ENCODE measurements at regions not wholly inside any gene's neighbourhood (a gene's known extent, or its start where the extent isn't known, plus 50 kb on each side); places are given as distances from the start of the nearest gene placed in this dataset.

DNA sequence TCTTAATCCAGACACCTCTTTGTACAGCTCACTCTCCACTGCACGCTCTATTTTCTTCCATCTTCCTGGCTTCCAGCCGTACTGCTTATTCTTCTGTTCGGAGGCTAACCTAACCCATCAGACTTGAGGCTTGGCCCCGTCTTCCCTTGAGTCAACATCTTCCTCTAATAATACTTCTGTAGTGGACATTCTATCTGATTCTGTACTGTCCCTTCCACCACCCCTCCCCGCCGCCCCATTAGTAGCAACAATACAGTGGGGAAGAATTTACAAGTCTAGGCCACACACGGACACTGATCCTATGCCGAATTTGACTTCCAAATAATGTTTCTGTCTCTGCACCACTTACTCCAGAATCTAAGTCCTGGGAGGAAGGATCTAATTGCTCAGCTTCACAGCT lies 86.0 kb upstream of the TNRC6A start:
- H3K9me3 ChIP-seq = no peaks in the 10 kb centered on the region
- TF ChIP-seq, protein P1, sequence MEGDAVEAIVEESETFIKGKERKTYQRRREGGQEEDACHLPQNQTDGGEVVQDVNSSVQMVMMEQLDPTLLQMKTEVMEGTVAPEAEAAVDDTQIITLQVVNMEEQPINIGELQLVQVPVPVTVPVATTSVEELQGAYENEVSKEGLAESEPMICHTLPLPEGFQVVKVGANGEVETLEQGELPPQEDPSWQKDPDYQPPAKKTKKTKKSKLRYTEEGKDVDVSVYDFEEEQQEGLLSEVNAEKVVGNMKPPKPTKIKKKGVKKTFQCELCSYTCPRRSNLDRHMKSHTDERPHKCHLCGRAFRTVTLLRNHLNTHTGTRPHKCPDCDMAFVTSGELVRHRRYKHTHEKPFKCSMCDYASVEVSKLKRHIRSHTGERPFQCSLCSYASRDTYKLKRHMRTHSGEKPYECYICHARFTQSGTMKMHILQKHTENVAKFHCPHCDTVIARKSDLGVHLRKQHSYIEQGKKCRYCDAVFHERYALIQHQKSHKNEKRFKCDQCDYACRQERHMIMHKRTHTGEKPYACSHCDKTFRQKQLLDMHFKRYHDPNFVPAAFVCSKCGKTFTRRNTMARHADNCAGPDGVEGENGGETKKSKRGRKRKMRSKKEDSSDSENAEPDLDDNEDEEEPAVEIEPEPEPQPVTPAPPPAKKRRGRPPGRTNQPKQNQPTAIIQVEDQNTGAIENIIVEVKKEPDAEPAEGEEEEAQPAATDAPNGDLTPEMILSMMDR (IDR thresholded peaks at IDR 0.05) = no peak
- ATAC-seq = no peak
- H3K27me3 ChIP-seq (ENCODE audit: low read depth) = no peaks in the 10 kb centered on the region
- H3K4me3 ChIP-seq = no peak overlapping the region
- no peaks in the 10 kb centered on the region for H3K4me1 ChIP-seq
- no peak overlapping the region for H3K27ac ChIP-seq
- no peaks in the 10 kb centered on the region for H3K36me3 ChIP-seq
- no peak for DNase-seq
- intact Hi-C loops (cut with DNase I) = no loop called here

DNA sequence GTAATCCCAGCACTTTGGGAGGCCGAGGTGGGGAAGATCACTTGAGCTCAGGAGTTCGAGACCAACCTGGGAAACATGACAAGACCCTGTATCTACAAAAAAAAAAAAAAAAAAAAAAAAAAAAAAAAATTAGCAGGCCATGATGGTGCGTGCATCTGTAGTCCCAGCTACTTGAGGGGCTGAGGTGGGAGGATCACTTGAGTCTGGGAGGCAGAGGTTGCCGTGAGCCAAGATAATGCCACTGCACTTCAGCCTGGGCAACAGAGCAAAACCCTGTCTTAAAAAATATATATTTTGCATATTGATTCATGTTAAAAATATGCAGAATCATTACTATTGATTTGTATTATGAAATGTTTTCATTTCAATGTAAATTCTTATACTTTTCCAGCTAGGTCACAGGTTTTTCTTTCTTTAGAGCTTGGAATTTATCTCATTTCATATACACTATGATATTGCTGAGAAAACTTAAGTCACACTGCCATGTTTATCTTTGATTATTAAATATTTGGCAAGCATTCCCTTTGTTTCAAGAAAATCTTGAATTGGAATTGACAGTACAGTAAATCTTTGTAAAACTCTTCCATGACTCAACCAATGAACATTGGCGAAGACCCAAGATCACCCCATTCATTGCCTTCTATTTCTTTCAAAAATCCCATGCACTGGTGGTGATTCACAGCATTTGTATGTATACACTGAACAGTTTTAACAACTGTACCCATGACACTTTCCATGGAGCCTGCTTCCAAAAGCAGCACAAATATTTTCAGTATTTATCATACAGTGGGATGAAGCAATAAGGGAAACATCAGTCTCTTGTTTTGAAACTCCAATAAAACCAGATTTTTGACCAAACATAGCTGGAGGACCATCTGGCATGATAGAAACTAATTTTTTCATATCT lies 83.5 kb upstream of the TNRC6A start:
- Histone ChIP-seq H3K9me3 (no peaks in the 10 kb centered on the region), H3K27ac (no peak overlapping the region), H3K36me3 (no peaks in the 10 kb centered on the region), H3K4me1 (no peaks in the 10 kb centered on the region), H3K4me3 (no peak overlapping the region), H3K27me3 (ENCODE audit: low read depth) (no peaks in the 10 kb centered on the region)
- peak; percentile 54 to 61 for ATAC-seq
- no peak for DNase-seq
- intact Hi-C loops (cut with DNase I) = no loop called here
- TF ChIP-seq, protein P1 (IDR thresholded peaks at IDR 0.05) = no peak

DNA sequence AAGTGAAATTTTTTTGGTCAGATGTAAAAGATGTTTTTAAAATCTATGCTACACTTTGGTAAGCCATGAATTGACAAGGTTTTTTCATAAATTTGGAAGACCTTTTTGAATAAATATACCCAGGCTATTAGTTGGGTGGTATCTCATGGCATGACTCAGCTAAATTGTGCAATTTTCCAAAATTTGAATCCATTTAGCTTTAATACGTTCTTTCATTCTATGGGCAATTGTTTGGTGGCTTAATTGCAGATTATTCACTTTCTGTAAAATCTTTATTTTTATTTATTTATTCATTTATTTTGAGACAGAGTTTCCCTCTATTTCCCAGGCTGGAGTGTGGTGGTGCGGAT lies 82.8 kb upstream of the TNRC6A start:
- Histone ChIP-seq H3K4me3 (no peak overlapping the region), H3K27me3 (ENCODE audit: low read depth) (no peaks in the 10 kb centered on the region), H3K9me3 (no peaks in the 10 kb centered on the region), H3K4me1 (no peaks in the 10 kb centered on the region), H3K36me3 (no peaks in the 10 kb centered on the region), H3K27ac (no peak overlapping the region)
- DNase-seq = no peak
- no peak for ATAC-seq
- intact Hi-C loops (cut with DNase I) = no loop called here
- TF ChIP-seq, protein P1 (IDR thresholded peaks at IDR 0.05) = no peak

DNA sequence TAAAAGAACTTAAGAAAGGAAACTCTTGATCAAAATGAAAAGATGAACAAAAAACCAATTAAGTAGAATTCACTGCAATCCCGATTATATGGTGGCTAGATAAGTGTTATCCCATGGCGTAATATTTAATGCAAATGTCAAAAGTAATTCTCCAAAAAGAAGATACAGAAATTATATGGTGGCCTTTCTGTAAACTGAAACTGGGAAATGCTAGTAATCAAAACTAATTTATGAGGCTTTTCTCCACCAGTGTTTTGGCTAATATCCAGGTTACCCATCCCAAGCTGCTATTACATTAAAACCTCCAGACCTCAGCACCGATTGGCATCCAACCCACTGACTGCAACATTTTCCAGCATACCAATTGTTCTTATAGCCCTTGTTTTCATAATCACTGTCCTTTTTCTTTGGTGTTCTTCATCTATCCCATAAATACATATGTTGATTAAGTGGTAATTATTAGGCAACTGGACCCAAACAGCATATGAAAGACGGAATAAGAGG lies 77.2 kb upstream of the TNRC6A start:
- TF ChIP-seq, protein P1 (IDR thresholded peaks at IDR 0.05) = no peak
- no peaks in the 10 kb centered on the region for H3K36me3 ChIP-seq
- H3K27me3 ChIP-seq (ENCODE audit: low read depth) = no peaks in the 10 kb centered on the region
- ATAC-seq = no peak
- no peak overlapping the region for H3K27ac ChIP-seq
- H3K4me1 ChIP-seq = no peaks in the 10 kb centered on the region
- DNase-seq = no peak
- no peak overlapping the region for H3K4me3 ChIP-seq
- H3K9me3 ChIP-seq = no peaks in the 10 kb centered on the region
- intact Hi-C loops (cut with DNase I) = no loop called here

DNA sequence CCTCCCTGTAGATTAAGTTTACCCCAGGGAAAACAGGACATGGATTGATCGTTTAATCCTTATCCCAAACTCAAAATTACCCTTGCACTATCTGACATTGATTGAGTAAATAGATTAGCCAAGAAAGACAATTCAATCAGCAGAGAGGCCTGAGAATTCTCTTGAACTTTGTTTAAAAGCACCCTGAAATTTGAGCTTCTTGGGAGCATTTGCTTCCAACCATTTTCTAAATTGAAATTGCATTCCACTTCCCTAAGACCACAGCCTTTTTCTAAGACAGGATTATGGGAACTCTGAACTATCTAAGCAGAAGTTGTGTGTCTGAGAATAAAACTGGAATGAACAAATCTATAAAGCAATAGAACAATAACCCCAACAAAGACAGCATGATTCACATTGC lies 76.6 kb upstream of the TNRC6A start:
- DNase-seq (no peak), ATAC-seq (no peak)
- Histone ChIP-seq H3K9me3 (no peaks in the 10 kb centered on the region), H3K27me3 (ENCODE audit: low read depth) (no peaks in the 10 kb centered on the region), H3K4me1 (no peaks in the 10 kb centered on the region), H3K27ac (no peak overlapping the region), H3K4me3 (no peak overlapping the region), H3K36me3 (no peaks in the 10 kb centered on the region)
- TF ChIP-seq, protein P1 (IDR thresholded peaks at IDR 0.05) = no peak
- intact Hi-C loops (cut with DNase I) = no loop called here

Measured in lower lobe of right lung (tissue), 2 donors.